ENCODE measurements at regions not wholly inside any gene's neighbourhood (a gene's known extent, or its start where the extent isn't known, plus 50 kb on each side); places are given as distances from the start of the nearest gene placed in this dataset.

GRCh38 chr16:17757808-17758207, 287.0 kb upstream of the XYLT1 start:
- no peak for DNase-seq
- no peaks in the 10 kb centered on the region for H3K27me3 ChIP-seq
- TF ChIP-seq CTCF (IDR thresholded peaks at IDR 0.05) = no peak
- no peak overlapping the region for H3K27ac ChIP-seq
- no peak overlapping the region for H3K4me3 ChIP-seq
- no peaks in the 10 kb centered on the region for H3K9me3 ChIP-seq
- H3K36me3 ChIP-seq = no peaks in the 10 kb centered on the region
- intact Hi-C loops (cut with DNase I) = no loop called here
- H3K9ac ChIP-seq (ENCODE audit: low read depth in 2 of 2, low read length in 2 of 2) = no peak overlapping the region
- H3K4me1 ChIP-seq = no peaks in the 10 kb centered on the region

GRCh38 chr16:17755158-17755557, 284.4 kb upstream of the XYLT1 start:
- DNase-seq = no peak
- TF ChIP-seq CTCF (IDR thresholded peaks at IDR 0.05) = no peak
- no peak overlapping the region for H3K4me3 ChIP-seq
- no peak overlapping the region for H3K27ac ChIP-seq
- H3K4me1 ChIP-seq = no peaks in the 10 kb centered on the region
- no peaks in the 10 kb centered on the region for H3K27me3 ChIP-seq
- no peaks in the 10 kb centered on the region for H3K36me3 ChIP-seq
- intact Hi-C loops (cut with DNase I) = no loop called here
- H3K9ac ChIP-seq (ENCODE audit: low read depth in 2 of 2, low read length in 2 of 2) = no peak overlapping the region
- H3K9me3 ChIP-seq = no peaks in the 10 kb centered on the region

GRCh38 chr16:17753434-17753833, 282.7 kb upstream of the XYLT1 start:
- DNase-seq = no peak
- no peaks in the 10 kb centered on the region for H3K36me3 ChIP-seq
- H3K4me3 ChIP-seq = no peak overlapping the region
- H3K4me1 ChIP-seq = no peaks in the 10 kb centered on the region
- no peak overlapping the region for H3K9ac ChIP-seq (ENCODE audit: low read depth in 2 of 2, low read length in 2 of 2)
- H3K27me3 ChIP-seq = no peaks in the 10 kb centered on the region
- H3K27ac ChIP-seq = no peak overlapping the region
- intact Hi-C loops (cut with DNase I) = no loop called here
- no peak for TF ChIP-seq CTCF (IDR thresholded peaks at IDR 0.05)
- H3K9me3 ChIP-seq = no peaks in the 10 kb centered on the region

GRCh38 chr16:17749706-17750105, 278.9 kb upstream of the XYLT1 start:
- H3K9me3 ChIP-seq = no peaks in the 10 kb centered on the region
- intact Hi-C loops (cut with DNase I) = no loop called here

GRCh38 chr16:17748044-17748719, 277.4 kb upstream of the XYLT1 start:
- no peaks in the 10 kb centered on the region for H3K36me3 ChIP-seq

More at GRCh38 chr16:17749706-17750105, 278.9 kb upstream of the XYLT1 start:
- Histone ChIP-seq H3K27ac (no peak overlapping the region), H3K4me1 (no peaks in the 10 kb centered on the region), H3K9ac (ENCODE audit: low read depth in 2 of 2, low read length in 2 of 2) (no peak overlapping the region), H3K27me3 (no peaks in the 10 kb centered on the region), H3K4me3 (no peak overlapping the region), H3K36me3 (no peaks in the 10 kb centered on the region)
- DNase-seq = no peak
- no peak for TF ChIP-seq CTCF (IDR thresholded peaks at IDR 0.05)

More at GRCh38 chr16:17748044-17748719, 277.4 kb upstream of the XYLT1 start:
- no peak overlapping the region for H3K27ac ChIP-seq
- intact Hi-C loops (cut with DNase I) = no loop called here
- DNase-seq = no peak
- H3K9ac ChIP-seq (ENCODE audit: low read depth in 2 of 2, low read length in 2 of 2) = no peak overlapping the region
- H3K9me3 ChIP-seq = no peaks in the 10 kb centered on the region
- no peaks in the 10 kb centered on the region for H3K27me3 ChIP-seq
- no peak overlapping the region for H3K4me3 ChIP-seq
- TF ChIP-seq CTCF (IDR thresholded peaks at IDR 0.05) = no peak
- no peaks in the 10 kb centered on the region for H3K4me1 ChIP-seq
